HG02678 (cell line): ENCODE measurements at regions not wholly inside any gene's neighbourhood (a gene's known extent, or its start where the extent isn't known, plus 50 kb on each side); places are given as distances from the start of the nearest gene placed in this dataset.

Experiments
- ATAC-seq: cut with Tn5 transposase; IDR thresholded peaks from one replicate; pipeline ENCODE4 v1.9.1; 2021; ENCODE audit warnings: mild to moderate bottlenecking, moderate library complexity; ENCODE audit not compliant: unreplicated experiment

- ATAC-seq = no peak
Observed at GRCh38 chrX:39716401-39716800, 381.4 kb downstream of the BCOR start.

- ATAC-seq = no peak
Observed at GRCh38 chrX:39716802-39717540, 380.8 kb downstream of the BCOR start.

GRCh38 chrX:39718981-39719380 lies 378.8 kb downstream of the BCOR start:
- ATAC-seq = no peak

GRCh38 chrX:39720945-39721344 lies 376.8 kb downstream of the BCOR start:
- ATAC-seq = no peak

- ATAC-seq = no peak
Observed at GRCh38 chrX:39721566-39722279, 376.0 kb downstream of the BCOR start.

GRCh38 chrX:39724544-39724943 lies 373.2 kb downstream of the BCOR start:
- ATAC-seq = no peak

- ATAC-seq = no peak
Observed at GRCh38 chrX:39725114-39725513, 372.6 kb downstream of the BCOR start.

GRCh38 chrX:39725928-39726619 lies 371.7 kb downstream of the BCOR start:
- no peak for ATAC-seq

GRCh38 chrX:39726771-39727170 lies 371.0 kb downstream of the BCOR start:
- ATAC-seq = no peak

GRCh38 chrX:39728025-39728424 lies 369.7 kb downstream of the BCOR start:
- ATAC-seq = no peak

GRCh38 chrX:39728852-39729598 lies 368.7 kb downstream of the BCOR start:
- no peak for ATAC-seq

GRCh38 chrX:39729981-39730661 lies 367.6 kb downstream of the BCOR start:
- ATAC-seq = no peak

GRCh38 chrX:39730662-39731329 lies 367.0 kb downstream of the BCOR start:
- ATAC-seq = no peak

GRCh38 chrX:39731330-39731667 lies 366.5 kb downstream of the BCOR start:
- ATAC-seq = no peak

- no peak for ATAC-seq
Observed at GRCh38 chrX:39731735-39732134, 366.0 kb downstream of the BCOR start.

- no peak for ATAC-seq
Observed at GRCh38 chrX:39733745-39734144, 364.0 kb downstream of the BCOR start.

GRCh38 chrX:39734174-39734776 lies 363.5 kb downstream of the BCOR start:
- no peak for ATAC-seq

GRCh38 chrX:39736216-39737211 lies 361.2 kb downstream of the BCOR start:
- no peak for ATAC-seq

GRCh38 chrX:39739585-39739984 lies 358.2 kb downstream of the BCOR start:
- ATAC-seq = no peak
